GM19351 (cell line): ENCODE measurements at regions not wholly inside any gene's neighbourhood (a gene's known extent, or its start where the extent isn't known, plus 50 kb on each side); places are given as distances from the start of the nearest gene placed in this dataset.
A peak's percentile ranks its signal among the peaks of the same experiment; 100 is the strongest.
"Not testable (repeated sequence)": the region's sequence is repeated elsewhere in the genome, so short reads cannot be mapped to it uniquely, and the experiment has no call there.

Source experiments
- ATAC-seq: cut with Tn5 transposase; IDR thresholded peaks from one replicate; pipeline ENCODE4 v1.9.1; 2021; ENCODE audit warnings: mild to moderate bottlenecking, moderate library complexity; ENCODE audit not compliant: unreplicated experiment

DNA sequence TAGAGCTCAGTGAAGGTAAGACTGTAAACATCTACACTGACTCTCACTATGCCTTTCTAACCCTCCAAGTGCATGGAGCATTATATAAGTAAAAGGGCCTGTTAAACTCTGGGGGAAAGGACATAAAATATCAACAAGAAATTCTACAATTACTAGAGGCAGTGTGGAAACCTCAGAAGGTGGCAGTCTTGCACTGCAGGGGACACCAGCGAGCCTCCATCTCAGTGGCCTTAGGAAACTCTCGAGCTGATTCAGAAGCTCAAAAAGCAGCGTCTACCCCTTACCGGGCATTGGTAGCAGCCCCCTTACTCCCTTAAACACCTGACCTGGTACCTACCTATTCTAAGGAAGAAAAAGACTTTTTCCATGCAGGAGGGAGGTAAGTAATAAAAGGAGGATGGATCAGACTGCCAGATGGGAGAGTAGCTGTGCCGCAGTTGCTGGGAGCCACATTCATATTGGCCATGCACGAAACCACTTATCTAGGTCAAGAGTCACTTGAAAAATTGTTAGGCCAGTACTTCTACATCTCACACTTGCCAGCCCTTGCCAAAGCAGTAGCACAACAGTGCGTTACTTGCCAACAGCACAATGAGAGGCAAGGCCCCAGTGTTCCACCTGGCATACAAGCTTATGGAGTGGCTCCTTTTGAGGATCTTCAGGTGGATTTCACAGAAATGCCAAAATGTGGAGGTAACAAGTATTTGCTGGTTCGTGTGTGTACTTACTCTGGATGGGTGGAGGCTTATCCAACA, 258.8 kb upstream of the PRKX start:
- ATAC-seq, result not testable (repeated sequence)

DNA sequence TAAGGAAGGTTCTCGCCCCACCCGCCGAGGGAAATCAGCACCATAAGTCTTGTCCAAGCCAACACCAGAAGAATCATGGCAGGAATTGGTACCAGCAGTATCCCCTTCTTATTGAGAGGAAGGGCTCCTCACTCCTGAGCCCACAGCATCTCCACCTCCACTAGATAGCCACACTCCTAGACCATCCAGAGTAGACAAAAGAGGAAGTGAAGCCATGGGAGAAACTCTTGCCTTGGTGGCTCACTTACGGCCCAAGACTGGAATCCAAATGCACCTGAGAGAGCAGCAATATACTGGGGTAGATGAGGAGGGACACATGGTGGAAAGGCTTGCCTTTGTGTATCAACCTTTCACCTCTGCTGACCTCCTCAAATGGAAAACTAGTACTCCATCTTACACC, 255.3 kb upstream of the PRKX start:
- ATAC-seq, result no peak

DNA sequence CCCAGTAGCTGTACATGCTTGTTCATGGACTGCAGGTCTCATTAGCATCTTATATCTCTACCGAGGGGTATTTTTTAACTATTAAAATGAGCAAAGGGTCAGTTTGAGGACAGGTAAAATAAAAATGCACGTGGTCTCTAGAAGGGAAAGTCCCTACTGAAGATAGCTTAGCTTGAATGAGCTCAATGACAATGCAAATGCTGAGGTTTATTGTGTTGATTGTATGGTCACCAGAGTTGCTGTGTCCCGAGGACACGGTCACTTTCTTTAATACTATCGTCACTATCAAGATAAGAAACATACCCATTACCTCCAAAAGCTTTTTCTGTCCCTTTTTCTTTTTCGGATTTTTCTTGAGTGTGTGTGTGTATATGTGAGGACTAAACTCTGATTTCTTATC, 250.5 kb upstream of the PRKX start:
- ATAC-seq, result no peak

DNA sequence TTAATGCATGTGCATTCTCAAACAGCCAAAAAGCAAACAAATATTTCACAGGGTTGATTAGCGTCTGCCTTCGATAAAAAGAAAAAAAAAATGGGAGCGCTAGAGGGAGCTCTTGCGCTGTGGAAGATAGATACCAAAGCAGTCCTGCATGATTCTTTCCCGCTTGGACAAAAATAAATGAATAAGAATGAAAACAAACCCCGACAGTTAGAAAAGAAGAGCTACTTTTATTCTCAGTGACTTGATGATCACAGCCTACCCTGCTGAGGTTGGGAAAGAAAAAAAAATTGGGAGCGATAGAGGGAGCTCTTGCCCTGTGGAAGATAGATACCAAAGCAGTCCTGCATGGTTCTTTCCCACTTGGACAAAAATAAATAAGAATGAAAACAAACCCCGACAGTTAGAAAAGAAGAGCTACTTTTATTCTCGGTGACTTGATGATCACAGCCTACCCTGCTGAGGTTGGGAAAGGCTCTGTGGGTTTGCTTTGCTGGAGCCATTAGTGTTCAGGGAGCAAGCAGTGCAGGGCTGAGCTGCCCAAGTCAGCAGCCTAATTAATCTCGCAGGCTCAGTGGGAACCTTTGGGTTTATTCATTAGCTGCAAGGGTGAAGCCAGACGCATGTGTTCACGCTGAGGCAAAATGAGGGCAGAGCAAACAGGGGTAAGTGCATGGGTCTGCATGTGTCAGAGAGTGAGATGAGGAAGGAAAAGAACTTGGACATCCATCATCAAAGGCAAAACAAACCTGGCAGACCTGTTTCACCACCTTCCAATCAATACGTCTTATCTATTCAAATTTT, 249.3 kb upstream of the PRKX start:
- peak; percentile 69 for ATAC-seq

DNA sequence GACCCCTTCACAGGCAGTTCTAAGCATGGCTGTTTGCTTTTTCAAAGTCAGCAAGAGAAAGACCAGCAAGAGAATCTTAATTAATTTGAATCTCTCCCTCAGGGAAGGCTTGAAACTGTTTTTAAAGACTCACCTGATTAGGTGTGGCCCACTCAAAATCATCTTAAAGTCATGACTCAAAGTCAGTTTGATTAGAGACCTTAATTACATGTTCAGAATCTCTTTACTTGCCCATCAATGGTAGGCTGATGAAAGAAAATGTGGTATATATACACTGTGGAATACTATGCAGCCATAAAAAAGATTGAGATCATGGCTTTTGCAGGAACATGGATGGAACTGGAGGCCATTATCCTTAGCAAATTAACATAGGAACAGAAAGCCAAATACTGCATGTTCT, 247.5 kb upstream of the PRKX start:
- no peak for ATAC-seq

DNA sequence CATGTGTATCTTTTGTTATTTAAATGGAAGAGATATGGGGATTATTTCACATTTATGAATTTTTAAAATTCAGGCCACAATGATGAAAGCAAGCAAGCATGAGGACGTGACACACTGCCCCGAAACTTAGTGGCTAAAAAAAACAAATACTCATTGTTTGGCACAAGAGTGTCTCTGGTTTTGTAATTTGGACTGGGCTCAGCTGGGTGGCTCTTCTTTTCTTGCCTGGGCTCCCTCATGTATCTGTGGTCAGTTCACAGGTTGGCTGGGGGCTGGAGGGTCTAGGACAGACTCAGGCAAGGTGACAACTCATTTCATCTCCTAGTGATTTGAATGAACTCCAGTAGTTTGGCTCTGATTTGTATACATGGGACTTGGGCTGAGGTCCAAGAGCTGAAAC, 238.4 kb upstream of the PRKX start:
- ATAC-seq, result no peak

DNA sequence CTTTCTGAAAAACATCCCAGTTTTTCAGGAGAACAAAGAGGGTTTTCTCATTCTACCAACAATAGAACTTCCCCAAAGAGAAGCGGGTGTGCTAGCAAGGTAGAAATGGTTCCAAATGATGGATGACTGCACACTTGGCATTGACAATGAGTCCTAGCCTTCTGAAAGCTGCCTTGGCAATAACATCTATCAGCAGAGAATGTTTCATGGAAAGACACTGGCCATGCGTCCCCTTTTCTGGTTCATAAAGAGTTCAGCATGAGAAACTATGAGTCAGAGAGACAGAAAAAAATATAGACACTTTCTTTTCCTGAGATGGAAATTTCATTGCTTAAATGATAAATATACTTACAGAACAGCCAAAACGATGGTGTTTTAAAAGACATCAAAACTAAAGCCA, 236.9 kb upstream of the PRKX start:
- ATAC-seq, result no peak

DNA sequence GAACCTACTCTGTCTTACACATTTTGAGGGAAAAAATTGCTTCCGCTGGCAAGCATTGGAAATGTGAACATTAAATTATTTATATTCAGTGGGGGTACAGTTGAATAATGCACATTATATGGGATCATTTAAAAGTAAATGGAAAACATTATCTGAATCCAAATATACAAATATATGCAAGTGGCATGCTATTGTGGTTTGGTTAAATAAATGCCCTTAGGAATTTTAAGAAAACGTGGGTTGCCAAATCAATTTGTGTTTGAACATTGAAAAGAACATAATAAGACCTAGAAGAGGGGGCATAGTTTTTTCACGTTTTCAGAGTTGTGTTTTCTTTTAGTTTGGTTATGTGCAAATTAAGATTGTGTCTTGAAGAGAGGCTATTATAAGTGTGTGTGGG, 230.5 kb upstream of the PRKX start:
- ATAC-seq, result no peak

DNA sequence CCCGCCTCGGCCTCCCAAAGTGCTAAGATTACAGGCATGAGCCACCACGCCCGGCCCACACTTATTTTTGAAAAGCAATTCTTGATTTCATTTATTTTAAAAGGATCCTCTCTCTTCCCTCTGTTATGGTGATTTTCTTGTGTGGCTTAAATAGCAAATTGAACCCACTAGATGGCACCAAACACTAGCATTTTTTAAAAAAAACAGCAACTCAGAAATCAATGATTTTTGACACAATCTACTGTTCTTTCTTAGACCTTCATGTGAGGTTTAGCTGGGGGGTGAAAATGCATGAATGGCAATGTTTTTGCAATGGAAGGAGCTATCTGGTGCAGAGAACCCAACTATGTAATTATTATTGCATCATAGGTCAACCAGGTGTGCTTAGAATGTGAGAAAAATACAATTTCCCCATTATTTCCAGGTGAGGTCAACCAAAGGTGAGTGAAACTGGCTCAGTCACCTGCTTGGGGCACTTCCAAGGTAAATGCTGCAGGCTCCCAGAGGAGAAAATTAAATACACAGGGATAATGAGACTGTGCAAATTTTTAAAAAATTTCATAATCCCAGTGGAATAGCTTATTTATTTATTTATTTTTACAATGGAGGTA, 226.7 kb upstream of the PRKX start:
- peak; percentile 66 for ATAC-seq

DNA sequence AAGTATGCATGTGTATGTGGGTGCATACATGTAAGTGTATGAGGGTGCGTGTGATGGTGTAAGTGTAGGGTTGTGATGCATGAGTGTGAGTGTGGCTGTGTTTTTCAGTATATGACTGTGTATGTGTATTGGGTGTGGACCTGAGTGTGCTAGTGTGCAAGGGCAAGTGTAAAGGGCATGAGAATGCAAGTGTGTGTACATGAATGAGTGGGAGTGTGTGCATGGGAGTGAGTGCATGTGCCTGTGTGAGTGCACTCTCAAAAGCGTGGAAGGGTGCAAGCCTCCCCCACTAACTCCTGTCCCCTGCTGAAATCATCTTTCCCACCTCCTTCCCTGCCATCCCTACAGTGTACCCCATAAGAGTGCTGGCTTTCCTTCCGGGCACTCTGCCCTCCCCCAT, 225.1 kb upstream of the PRKX start:
- no peak for ATAC-seq

DNA sequence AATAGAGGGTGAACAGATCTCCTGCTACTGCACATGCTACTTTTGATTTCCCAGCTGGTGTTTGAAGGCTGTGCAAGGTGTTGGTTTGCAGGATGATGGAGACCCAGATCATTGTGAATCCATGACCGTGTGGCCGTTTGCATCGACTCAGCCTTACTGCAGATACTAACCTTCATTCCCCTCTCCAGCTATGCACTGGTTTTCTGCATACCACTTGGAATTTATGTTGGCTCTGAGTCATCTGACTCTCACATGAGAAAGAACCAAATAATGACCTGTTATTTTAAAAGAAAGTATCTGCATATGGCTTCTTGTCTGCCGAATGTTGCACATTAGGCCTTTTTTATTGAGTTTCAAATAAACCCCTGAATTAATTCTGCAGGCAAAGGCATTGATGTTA, 221.7 kb upstream of the PRKX start:
- not testable (repeated sequence) for ATAC-seq

DNA sequence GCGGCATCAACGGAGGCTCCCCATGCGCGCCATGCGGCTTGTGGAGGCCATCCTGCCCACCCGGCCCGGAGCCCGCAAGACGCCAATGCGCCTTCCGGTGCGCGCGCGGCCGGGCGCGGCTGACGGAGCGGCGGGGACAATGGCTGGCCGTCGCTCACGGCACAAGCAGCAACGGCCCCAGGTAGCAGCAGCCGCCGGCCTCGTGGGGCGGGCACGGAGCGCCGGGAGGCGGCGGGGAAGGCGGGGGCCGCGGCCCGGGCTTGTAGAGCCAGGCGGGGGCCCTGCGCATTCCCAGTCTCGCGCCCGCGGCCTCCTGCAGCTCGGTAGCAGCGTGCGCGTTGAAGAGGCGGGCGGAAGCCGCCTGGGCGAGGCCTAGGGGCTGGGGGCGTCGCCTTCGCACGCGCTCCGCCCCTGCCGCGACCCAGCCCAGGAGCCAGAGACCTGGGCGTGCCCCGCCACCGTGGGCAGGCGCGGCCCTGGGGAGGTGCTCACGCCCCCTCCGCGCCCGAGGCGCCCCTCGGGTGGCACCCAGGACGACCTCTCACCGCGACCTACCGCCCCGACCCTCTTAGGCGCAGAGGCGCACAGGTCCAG, 207.1 kb upstream of the PRKX start:
- ATAC-seq, result peak; percentile 93

DNA sequence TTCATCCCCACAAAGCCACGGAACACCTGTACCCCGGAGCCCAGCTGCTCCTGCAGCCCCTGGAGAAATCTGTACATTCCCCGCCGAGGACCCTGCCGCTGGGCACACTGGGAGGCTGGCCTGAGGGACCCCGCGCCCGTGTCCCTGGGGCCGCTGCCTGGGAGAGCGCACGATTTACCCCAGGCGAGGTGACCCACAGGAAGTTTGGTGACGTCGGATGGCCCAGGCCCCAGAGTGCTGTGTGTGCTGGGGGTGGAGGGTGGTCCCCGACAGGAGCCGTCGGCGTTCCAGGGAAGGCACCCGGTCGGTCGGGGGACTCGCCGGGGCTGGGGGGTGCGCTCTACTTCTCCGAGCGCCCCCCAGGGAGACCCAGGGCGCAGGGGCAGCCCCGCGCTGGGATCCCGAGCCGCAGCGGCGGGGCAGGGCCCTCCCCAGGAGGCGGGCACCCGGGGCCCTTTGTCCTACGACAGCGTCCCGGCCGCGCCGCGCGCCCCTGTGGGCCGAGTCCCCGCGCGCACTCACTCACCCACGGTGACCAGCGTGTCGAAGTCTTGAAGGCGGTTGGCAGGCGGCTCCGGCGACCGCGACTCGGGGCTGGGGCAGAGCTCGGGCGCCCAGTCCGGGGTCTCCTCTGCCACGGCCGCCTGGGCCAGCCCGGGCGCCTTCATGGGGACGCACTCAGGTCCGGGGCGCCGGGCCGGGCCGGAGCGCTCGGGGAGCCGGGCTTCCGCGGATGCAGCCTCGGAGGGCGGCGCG, 206.4 kb upstream of the PRKX start:
- peak; percentile 46 for ATAC-seq

DNA sequence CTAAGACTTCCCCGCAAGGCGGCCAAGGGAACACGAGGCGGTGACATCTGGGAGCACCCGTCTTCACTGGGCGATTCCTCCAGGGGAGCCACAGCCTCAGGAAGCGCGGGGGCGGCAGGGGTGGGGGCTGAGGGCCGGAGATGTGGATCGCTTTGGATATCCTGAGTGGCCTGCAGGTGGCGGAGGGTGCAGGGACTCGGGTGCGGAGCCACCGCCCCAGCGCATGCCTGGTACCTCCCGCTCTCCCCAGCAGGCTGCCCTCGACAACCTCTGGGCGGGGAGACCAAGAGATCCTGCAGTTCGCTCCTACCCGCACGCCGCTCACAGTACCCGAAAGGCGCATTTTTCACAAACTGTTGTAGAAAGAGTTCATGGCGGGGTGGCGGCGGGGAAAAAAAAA, 201.4 kb upstream of the PRKX start:
- ATAC-seq, result not testable (repeated sequence)

DNA sequence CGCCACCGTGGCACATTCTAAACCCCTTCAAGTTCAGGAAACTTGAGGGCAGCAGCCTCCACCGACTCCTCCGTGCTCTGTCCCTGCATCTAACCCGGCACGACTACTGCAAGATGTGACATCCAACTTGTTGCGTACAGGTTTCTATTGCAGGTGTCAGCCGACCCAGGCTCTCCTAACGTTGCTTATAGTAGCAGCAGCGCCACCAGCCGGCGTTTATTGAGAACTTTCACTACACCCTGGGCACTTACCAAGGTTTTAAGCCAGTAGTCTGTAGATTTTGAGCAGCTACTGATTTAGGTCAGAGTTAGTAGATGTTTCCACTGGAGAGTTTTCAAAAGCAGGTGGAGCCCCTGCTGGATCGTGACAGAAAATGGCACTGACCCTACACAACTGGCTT, 200.6 kb upstream of the PRKX start:
- ATAC-seq, result not testable (repeated sequence)

DNA sequence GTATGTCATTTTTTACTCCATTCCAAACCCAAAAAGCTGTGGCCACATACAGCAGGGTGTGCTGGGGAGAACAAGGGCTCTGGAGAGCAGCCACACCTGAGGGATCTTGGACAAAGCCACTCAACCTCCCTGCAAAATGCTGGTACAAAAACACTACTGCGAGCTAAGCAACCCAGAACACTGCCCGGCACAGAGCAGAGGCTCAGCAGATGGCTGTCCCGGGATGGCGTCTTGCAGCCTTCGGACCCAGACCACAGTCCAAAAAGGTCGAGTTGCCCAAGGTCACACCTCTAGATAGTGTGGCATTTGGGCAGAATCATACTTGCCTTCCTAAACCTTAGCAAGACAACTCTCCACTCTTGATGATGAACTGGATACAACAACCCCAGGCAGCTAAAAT, 197.6 kb upstream of the PRKX start:
- not testable (repeated sequence) for ATAC-seq

DNA sequence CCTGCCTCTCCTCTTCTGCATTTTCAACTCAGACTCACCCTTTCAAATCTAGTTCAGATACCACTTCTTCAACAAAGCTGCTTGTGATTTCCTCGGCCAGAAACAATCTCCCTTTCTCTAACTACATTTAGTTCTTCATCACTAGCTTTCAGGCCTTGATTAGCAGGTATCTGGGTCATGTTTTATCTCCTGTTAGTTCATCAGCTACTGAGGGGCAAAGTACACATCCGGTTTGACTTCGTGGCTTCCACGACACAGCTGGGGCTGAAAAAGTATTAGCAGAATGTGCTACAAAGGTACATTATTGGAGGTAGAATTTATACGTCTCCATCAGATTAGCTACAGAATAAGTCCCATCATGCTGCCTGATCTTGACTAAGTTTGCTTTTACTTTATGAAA, 197.2 kb upstream of the PRKX start:
- not testable (repeated sequence) for ATAC-seq

DNA sequence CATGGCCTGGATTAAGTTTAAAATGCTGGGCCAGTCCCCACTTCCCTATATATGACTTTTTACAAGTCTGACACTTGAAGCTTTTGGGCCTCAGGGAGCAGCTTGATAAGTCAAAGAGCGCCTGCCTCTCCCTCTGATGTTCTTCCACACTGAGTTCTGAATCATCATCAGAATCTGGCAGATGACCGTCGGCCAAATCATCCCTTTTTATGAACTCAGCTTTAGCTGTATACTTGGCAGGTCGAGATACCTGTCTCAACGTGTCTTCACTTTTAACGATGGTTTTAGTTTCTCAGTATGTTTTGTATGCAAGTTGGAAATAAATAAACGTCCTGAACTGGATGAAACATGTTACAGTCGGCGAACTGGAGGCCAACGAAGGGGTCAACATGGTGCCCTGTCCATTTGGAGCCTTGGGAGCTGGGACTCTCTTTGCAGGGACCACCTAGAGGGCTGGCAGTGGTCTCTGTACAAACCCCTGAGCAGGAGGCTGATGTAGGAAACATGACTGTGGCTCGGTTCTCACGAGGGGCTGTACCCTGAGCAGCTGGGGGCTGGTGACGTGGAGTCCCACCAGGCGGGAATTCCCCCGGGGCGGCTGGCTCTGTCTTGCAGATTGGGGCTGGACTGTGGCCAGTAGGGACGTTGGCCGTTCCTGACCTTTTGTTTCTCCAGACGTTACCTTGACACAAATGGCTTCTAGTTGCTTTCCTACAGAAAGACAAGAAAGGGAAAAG, 192.2 kb upstream of the PRKX start:
- ATAC-seq, result not testable (repeated sequence)

DNA sequence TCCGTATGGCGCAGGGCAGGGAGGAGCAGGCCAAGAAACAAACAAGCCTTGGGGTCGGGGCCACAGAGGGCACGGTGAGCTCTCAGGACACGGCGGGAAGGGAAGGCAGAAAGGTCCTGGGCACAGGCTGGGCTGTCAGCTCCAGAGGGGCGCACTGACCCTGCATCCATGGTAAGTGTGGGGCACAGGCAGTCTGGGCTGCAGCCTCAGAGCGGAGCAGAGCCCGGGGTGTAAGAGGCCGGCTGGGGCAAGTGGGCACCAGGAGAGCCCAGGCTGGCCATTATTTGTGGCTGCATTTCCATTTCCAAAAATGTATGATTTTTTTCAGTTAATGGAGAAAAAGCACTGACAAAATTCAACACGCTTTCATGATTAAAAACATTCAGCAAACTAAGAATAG, 188.8 kb upstream of the PRKX start:
- not testable (repeated sequence) for ATAC-seq

DNA sequence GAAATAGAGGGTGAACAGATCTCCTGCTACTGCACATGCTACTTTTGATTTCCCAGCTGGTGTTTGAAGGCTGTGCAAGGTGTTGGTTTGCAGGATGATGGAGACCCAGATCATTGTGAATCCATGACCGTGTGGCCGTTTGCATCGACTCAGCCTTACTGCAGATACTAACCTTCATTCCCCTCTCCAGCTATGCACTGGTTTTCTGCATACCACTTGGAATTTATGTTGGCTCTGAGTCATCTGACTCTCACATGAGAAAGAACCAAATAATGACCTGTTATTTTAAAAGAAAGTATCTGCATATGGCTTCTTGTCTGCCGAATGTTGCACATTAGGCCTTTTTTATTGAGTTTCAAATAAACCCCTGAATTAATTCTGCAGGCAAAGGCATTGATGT, 183.3 kb upstream of the PRKX start:
- not testable (repeated sequence) for ATAC-seq
